Osteocyte (in vitro differentiated cells): ENCODE measurements at regions not wholly inside any gene's neighbourhood (a gene's known extent, or its start where the extent isn't known, plus 50 kb on each side); places are given as distances from the start of the nearest gene placed in this dataset.

Experiments used
- DNase-seq: peaks from one replicate; pipeline ENCODE4 v3.0.0; 2021; ENCODE audit warnings: mixed read lengths; ENCODE audit not compliant: unreplicated experiment; ENCODE audit errors: extremely low spot score
- H3K27ac Mint-ChIP-seq: one replicate; pipeline ENCODE4 v1.8.0; 2021; ENCODE audit warnings: mild to moderate bottlenecking, mixed read lengths; ENCODE audit not compliant: unreplicated experiment
- H3K27me3 Mint-ChIP-seq: one replicate; pipeline ENCODE4 v1.8.0; 2021; ENCODE audit warnings: mixed read lengths; ENCODE audit not compliant: unreplicated experiment
- H3K36me3 Mint-ChIP-seq: one replicate; pipeline ENCODE4 v1.8.0; 2021; ENCODE audit warnings: mixed read lengths; ENCODE audit not compliant: unreplicated experiment
- H3K4me1 Mint-ChIP-seq: one replicate; pipeline ENCODE4 v1.8.0; 2021; ENCODE audit warnings: mixed read lengths; ENCODE audit not compliant: unreplicated experiment
- H3K4me3 Mint-ChIP-seq: one replicate; pipeline ENCODE4 v1.8.0; 2021; ENCODE audit warnings: mild to moderate bottlenecking, moderate library complexity, mixed read lengths; ENCODE audit not compliant: unreplicated experiment
- H3K9me3 Mint-ChIP-seq: one replicate; pipeline ENCODE4 v1.8.0; 2021; ENCODE audit warnings: mixed read lengths; ENCODE audit not compliant: unreplicated experiment
- TF ChIP-seq, protein P1 (sequence below): fragments of 200-600 bp; sonication (generic); IDR thresholded peaks from 2 replicates; pipeline ENCODE4 v1.5.0; 2021; ENCODE audit warnings: antibody characterized with exemption, mild to moderate bottlenecking, moderate library complexity

- no peak for DNase-seq
- Mint-ChIP-seq H3K4me3 (peak overlapping the region; percentile 47), H3K4me1 (no peaks in the 10 kb centered on the region), H3K27me3 (no peaks in the 10 kb centered on the region), H3K36me3 (no peaks in the 10 kb centered on the region), H3K9me3 (peaks cover 15% of the 10 kb centered on the region), H3K27ac (no peak overlapping the region)
- TF ChIP-seq, protein P1, sequence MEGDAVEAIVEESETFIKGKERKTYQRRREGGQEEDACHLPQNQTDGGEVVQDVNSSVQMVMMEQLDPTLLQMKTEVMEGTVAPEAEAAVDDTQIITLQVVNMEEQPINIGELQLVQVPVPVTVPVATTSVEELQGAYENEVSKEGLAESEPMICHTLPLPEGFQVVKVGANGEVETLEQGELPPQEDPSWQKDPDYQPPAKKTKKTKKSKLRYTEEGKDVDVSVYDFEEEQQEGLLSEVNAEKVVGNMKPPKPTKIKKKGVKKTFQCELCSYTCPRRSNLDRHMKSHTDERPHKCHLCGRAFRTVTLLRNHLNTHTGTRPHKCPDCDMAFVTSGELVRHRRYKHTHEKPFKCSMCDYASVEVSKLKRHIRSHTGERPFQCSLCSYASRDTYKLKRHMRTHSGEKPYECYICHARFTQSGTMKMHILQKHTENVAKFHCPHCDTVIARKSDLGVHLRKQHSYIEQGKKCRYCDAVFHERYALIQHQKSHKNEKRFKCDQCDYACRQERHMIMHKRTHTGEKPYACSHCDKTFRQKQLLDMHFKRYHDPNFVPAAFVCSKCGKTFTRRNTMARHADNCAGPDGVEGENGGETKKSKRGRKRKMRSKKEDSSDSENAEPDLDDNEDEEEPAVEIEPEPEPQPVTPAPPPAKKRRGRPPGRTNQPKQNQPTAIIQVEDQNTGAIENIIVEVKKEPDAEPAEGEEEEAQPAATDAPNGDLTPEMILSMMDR = no peak
These were observed 1111.1 kb downstream of the TAF11L14 start for GRCh38 chr5:18745042-18745987.

DNA sequence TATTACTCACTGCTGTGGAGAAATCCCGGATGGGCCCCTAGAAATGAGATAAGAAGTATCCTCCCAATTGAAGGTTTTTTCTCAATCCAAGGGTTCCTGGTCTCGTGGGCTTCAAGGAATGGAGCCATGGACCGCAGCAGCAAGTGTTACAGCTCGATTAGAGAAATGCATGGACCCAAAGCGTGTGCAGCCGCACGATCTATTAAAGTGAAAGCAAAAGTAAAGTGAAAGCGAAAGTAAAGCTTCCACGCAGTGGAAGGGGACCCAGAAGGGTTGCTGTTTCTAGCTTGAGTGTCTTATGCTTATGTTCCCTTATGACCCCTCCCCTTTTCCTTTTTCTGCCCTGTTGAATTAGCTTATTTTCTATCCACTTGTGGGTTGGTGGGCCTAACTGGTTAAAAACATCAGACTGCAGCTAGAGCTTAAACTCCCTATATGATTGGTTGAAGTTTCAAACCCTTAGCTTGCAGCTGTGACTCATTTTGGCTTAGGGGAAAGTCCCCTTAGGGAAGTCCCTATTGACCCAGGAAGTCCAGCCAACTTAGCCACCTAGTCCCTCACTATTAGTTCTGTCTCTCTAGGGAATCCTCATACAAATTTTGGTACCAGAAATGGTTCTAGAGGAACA, 1111.8 kb downstream of the TAF11L14 start:
- Mint-ChIP-seq H3K4me3 (peak overlapping the region; percentile 56), H3K9me3 (peaks cover 15% of the 10 kb centered on the region), H3K27me3 (no peaks in the 10 kb centered on the region), H3K27ac (no peak overlapping the region), H3K4me1 (no peaks in the 10 kb centered on the region), H3K36me3 (no peaks in the 10 kb centered on the region)
- no peak for DNase-seq
- TF ChIP-seq, protein P1 = no peak

GRCh38 chr5:18749763-18750162, 1115.5 kb downstream of the TAF11L14 start:
- Mint-ChIP-seq H3K27ac (no peak overlapping the region), H3K9me3 (peaks cover 9% of the 10 kb centered on the region), H3K4me3 (no peak overlapping the region), H3K36me3 (no peaks in the 10 kb centered on the region), H3K27me3 (no peaks in the 10 kb centered on the region), H3K4me1 (no peaks in the 10 kb centered on the region)
- no peak for DNase-seq
- TF ChIP-seq, protein P1 = no peak

DNA sequence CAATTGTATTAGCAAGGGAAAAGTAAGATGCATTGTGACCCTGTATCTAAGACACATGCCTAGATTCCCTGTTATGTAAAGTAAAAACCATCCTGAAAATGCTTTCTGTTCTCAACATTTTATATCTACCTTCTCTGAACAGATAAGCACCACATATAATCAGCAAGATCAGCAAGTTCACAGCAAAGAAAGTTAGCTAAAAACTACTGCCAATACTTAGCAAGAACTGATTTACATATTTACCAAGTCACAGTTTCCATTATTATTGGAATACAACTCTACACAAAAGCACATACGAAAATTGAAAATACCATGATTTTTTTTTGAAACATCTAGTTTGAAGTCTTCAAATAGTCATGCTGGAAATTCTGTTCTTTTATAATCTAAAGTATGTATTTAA, 1118.1 kb downstream of the TAF11L14 start:
- Mint-ChIP-seq H3K4me3 (no peak overlapping the region), H3K27me3 (no peaks in the 10 kb centered on the region), H3K9me3 (peaks cover 7% of the 10 kb centered on the region), H3K27ac (no peak overlapping the region), H3K4me1 (no peaks in the 10 kb centered on the region), H3K36me3 (no peaks in the 10 kb centered on the region)
- no peak for DNase-seq
- TF ChIP-seq, protein P1 = no peak

GRCh38 chr5:18754201-18754600, 1119.9 kb downstream of the TAF11L14 start:
- H3K27me3 Mint-ChIP-seq = no peaks in the 10 kb centered on the region
- no peaks in the 10 kb centered on the region for H3K36me3 Mint-ChIP-seq
- TF ChIP-seq, protein P1 = no peak
- H3K9me3 Mint-ChIP-seq = no peaks in the 10 kb centered on the region
- no peak overlapping the region for H3K4me3 Mint-ChIP-seq
- no peak overlapping the region for H3K27ac Mint-ChIP-seq
- no peaks in the 10 kb centered on the region for H3K4me1 Mint-ChIP-seq
- no peak for DNase-seq
